ENCODE measurements at regions not wholly inside any gene's neighbourhood (a gene's known extent, or its start where the extent isn't known, plus 50 kb on each side); places are given as distances from the start of the nearest gene placed in this dataset.
"Not testable (repeated sequence)": the region's sequence is repeated elsewhere in the genome, so short reads cannot be mapped to it uniquely, and the experiment has no call there.

DNA sequence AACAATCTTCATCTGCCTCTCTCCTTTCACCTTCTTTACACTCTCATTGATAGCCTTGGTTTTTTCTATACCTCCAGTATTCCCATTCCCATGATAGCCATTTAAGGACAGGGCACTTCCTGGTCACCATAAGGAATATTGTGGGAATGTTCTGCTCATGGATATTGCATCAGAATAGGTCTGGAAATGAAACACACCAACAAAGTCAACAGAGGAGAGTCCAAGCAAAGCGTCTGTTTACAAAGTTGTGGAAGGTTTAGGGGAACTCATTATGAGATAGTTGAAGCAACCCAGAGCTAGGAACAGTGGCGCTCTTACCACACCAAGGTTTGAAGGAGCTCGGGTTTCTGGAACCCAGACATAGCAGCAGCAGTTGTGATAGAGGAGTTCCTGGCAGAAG, 150.3 kb upstream of the TNP1 start:
- no peak for DNase-seq

DNA sequence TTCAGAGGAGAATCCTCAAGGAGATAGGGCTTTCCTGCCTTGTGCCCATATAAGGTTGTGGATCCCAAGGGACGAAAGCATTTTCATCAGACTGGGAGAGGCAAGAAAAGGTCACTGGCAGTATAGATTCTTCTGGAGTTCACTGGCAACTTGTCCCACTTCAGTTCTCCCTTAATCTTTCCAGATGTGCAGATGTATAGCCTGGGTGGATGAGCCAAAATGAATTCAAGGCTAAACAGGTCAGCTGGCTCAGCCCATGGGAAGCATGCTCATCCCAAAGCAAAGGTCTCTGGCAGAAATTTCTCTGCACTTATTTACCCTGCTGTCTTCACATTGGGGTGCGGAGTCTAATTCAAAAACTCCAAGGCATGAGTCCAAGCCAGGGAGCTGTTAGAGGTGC, 148.9 kb upstream of the TNP1 start:
- DNase-seq = no peak

DNA sequence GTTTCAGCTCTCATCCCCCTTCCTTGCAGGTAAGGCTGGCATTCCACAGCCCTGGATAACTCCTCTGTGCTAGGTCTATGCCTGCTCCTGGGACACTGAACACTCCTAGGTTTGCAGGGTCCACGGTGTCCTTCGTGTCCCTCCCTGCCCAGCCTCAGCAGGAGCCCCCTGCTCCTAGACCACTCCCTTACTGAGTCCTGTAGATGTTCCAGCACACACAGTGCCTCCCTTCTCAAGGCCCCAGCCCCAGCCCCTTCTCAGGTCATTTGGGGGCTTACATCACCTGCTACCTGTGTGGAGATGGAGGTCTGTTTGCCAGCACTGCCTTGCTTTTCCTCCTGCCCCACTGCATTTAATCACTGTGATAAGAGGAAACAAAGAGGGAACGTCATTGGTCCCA, 146.4 kb upstream of the TNP1 start:
- no peak for DNase-seq

DNA sequence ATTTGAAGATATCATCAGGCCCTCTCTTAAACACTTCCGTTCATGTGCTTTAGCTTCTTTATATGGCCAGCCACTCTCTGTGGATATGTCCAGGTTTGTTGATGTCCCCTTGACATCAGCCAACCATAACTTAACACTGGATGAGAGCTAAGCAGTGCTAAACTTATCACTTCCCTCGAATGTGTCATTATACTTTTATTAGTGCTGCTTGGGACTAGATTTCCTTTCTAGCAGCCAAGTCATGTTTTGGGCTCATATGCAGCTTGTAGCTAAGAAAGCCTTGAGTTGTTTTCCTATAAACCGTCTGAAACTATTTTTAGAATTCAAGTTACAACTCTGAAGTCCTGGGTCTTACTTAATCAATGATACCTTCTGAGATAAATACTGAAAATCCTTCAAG, 144.8 kb upstream of the TNP1 start:
- DNase-seq = no peak

DNA sequence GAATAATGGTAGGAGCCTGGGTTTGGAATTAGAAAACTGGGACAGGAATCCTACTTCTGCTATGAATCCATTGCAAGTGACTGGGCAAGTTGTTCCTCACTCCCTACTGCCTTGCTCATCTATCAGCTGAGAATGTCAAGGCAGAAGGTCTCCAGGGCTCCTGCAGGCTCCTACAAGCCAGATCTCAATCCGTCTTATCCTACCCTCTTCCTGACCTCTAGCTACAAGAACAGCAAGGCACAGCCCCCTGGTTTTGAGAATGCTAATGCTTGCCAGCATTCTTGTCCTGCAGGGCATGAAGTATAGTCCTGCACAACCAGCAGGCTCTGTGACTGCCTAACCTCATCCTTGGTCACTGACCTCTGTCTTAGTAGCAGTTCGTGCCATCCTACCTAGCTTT, 141.9 kb upstream of the TNP1 start:
- DNase-seq = no peak

DNA sequence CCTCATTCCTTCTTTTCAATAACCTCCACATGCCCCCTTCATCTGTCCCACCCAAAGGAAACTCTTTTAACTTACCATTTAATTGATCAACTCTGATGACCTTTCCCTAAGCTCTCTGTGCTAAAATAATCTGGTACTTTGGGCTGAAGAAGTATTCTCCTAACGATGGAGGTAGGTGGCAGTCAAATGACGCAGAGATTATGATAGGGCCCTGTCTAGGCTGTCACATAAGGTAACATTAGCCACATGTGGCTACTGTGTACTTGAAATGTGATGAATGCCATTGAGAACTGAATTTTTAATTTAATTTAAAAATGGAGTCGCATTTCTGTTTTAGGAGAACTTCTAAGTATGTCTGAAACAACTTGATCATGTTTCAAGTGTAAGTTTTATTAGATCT, 140.5 kb upstream of the TNP1 start:
- no peak for DNase-seq

DNA sequence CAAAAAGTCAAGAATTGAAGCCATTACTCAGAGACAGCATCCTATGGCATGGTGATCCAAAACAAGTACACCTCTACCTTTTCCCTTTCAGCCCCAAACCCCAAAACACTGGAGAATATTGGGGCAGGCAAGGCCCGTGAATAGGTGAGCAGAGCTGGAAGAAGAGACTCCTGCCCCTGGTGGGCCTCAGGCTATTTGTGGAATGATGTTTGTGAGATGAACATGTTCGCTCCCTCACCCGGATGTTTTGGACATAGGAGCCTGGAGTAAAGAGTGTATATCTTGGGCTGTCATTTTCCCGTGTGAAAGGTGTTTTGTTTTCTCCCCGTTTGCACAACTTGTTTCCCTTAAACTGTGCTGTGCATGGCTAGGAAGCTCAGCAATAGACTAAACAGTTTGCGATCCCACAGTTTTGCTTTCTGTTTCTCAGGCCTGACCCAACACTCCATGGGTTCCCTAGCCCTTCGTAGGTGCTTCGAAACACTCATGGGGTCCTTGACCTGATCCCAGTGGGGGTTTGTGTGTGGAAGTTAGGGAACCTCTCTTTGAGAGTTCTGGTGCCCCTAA, 136.5 kb upstream of the TNP1 start:
- DNase-seq = no peak

DNA sequence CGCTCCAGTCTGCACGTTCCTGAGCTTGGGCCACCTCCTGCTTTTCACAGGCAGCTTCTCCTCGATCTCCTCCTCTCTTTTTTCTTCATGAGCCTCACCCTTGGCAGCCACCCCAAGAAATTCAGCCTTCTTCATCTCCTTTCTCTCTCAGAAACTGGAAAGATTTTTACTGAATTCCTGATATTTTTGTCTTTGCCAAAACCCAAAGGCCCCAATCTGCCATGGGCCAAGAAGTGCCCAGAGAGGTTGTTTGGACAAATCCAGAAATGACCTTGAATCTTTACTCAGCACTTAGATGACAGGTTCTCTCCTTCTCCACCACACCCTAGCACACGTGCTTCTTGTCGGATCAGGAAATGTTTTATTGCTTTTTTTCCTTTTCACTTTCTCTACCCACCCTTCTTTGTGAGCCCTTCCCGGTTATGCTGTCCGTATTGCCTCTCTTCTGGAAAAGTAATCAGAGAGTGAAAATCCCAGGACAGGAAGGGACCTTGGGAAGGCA, 134.5 kb upstream of the TNP1 start:
- DNase-seq = no peak

DNA sequence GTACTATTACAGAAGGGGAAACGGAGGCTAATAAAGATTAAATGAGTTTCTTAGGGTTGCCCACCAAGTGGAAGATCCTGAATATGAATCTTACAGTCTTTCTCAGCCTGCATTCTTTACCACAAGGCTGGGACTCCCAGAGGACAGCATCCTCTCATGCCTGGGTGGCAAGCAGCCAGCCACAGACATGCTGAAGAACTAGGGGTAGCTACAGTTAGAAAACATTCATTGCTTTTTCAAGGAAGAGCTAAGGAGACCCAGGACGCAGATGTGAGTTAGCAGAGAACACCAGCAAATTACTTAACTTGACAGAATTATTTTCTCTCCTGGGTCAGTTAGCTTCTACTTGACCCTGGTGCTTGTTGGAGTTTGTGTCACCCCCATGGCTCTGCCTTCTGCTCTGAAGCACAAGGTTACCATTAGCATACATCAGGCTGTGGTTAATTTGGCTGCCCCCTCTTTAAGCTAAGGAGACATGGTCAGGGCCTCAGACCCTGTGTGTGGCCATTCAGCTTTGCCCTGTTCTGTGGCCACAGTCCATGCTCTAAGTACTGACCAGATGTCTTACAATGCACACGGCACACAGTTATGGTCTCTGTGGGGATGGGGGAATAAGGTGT, 132.3 kb upstream of the TNP1 start:
- DNase-seq = no peak

DNA sequence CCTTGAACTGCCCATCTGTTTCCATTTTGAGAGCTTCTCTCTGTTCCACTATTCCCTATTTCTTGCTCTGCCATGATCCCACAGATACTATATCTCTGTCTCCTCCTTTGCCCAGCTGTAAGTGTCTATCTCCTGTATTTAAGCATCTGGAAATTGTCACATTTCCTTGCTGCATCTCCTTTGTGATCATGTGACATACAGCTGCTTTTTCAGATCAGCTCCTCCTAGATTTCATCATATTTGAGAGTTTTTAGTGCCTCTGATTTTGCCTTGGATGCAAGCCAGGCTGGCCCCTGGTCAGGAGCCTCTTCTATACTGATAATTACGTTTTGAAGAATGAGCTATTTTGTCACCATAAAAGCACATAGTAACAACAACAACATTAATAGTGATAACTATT, 131.7 kb upstream of the TNP1 start:
- DNase-seq = no peak

DNA sequence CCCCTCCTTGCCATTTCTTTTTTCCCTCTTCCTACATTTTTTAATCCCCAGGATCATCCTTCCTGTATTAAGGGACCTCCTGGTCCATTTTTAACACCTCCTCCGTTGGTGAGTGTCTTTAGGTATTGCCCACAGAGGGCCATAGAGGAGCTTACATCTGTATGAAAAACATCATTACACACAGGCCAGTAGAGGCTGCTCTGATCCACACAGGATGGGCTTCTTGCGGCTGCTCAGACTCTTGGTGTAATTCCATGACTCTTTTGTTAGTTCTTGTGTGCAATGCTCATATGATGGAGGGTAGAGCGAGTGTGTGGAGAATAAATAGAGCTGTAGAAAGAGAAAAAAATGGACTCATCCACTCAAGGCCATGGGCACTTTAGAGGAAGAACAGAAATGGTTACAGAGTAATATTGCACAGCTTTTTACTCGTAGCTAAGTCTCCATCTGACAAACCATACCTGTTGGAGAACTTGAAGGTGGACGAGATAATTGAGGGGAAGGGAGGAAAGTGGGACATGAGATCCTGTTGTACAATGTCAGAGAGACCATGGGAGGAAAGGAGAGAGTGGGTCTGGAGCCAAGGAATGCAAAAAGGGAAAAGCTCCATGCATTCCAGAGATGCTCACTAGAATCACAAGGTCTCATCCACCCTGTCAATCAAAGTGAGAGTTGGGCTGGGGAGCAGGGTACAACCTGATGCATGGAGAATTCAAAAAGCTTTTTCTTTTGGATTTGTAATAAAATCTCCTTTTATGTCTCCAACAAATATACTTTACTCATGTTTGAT, 129.7 kb upstream of the TNP1 start:
- DNase-seq = no peak

DNA sequence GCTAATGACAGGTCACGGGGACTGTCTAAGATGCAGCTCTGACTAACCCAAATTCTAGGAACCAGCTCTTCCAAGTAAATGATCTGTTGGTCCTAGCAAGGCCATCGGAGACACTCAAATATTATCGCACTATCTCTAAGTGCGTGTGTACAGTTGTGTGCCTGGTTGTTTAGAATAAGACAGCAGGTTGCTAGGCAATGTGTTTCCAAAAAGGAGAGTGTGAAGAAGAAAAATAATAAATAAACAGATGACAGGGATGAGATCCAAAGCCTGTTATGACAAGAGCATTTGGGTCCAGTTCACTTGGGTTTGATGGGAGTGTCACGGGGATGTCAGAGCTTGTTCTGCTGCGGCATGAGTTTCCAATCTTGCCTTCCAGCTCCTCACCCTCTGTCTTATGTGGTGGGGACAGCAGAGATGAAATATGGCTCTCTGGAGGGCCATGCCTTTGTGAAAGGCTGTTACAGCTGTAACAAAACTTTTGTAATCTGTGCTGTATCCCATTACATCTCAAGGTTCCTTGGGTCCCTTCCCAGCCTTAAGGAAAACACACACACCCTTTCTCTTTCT, 127.5 kb upstream of the TNP1 start:
- DNase-seq = no peak

DNA sequence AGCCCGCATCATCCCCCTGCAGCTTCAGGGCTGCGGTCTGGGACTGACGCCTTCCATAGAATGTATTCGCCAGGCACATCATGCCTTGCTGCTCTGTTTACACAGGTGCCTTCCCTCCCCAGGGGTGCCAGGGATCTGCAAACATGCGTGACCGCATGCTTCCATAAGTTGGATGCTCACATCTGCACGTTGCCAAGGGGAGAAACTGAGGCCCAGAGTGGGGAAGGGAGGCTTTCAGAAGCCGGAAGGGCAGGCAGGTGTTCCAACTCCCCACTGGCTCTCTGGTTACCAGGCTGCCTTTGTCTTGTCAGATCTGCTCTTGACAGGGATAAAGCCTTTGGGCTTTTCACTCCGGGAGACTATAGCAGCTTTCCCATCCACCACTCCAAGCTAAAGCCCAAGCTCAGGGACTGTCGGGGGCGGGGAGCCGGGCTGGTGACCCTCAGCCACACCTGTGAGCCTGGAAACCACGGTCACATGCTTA, 125.8 kb upstream of the TNP1 start:
- no peak for DNase-seq

DNA sequence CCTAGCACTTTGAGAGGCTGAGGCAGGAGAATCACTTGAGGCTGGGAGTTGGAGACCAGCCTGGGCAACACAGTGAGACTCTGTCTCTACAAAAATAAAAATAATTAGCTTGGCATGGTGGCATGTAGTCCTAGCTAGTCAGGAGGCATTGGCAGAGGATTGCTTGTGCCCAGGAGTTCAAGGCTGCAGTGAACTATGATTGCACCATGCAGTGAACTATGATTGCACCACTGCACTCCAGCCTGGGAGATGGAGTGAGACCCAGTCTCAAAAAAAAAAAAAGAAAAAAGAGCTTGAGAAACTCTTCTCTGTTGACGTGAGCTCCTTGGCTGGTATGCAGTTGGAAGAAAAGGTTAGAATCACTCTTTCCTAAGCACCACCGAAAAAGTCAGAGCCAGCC, 125.1 kb upstream of the TNP1 start:
- DNase-seq = no peak

DNA sequence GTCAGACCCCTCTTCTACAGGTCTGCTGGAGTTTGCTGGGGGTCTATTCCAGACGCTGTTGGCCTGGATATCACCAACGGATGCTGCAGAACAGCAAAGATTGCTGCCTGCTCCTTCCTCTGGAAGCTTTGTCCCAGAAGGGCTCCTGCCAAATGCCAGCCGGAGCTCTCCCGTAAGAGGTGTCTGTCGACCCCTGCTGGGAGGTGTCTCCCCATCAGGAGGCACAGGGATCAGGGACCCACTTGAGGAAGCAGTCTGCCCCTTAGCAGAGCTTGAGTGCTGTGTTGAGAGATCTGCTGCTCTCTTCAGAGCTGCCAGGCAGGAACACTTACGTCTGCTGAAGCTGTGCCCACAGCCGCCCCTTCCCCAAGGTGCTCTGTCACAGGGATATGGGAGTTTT, 122.1 kb upstream of the TNP1 start:
- not testable (repeated sequence) for DNase-seq

DNA sequence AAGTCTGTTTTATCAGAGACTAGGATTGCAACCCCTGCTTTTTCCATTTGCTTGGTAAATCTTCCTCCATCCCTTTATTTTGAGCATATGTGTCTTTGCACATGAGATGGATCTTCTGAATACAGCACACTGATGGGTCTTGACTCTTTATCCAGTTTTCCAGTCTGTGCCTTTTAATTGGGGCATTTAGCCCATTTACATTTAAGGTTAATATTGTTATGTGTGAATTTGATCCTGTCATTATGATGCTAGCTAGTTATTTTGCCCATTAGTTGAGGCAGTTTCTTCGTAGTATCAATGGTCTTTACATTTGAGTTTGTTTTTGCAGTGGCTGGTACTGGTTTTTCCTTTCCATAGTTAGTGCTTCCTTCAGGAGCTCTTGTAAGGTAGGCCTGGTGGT, 120.6 kb upstream of the TNP1 start:
- not testable (repeated sequence) for DNase-seq

DNA sequence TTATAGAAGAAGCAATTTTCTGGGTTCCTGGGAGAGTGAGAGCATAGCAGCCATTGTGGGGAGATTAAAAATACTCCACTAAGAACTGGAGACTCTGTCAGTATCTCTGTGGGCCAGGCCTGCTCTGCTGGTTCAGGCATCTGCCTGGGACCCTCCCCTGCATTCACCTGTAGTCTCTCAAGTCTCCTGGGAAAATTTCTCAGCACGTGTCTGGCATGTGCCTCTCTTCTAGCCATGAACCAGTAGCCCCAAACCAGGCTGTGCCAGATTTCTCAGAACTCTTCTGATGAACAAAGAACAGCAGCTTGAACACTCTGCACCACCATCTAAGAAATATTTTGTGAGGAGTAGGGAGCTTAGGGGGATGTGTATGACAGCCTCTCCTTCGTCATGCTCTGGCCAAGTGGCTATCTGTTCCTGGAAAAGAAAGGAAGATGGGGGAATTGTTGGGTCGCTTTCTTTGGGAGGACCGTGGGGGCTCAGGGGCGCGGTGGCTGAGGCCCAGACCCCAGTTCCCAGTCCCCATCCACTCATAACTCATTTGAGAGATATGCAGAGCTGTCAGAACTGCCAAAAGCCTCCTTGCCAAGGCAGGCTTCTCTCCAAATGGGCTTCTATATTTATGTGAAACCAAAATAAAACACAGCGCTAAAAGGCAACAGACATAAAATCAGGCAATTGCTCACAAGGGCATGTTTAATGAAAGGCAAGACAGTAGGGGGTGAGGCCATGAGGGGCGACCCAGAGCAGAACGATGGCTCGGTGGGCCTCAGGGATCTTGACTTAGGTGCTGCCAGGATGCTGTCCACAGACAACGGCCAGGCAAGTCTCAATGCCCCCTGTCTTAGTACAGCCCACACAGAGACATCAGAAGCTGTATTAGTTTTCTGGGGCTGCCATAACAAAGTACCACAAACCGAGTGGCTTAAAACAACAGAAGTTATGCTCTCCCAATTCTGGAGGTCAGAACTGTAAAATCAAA, 114.7 kb upstream of the TNP1 start:
- DNase-seq = no peak

DNA sequence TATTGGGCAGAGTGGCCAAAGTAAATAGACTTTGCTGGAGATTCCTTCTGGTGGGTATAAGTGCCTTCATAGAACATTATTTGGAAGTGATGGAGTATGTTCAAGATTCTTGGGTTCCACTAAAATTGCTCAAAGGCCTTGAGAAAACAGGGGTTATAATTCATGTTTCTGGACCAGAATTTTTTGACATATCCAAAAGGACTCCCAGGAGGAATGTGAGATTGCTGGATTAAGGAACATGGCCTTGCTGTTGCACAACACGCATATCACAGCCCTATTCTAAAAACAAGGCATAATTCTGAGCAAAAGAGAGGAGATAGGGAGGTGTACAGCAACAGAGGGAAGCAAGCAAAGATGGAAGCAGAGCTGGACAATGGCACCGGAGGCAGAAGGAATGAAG, 111.7 kb upstream of the TNP1 start:
- no peak for DNase-seq

DNA sequence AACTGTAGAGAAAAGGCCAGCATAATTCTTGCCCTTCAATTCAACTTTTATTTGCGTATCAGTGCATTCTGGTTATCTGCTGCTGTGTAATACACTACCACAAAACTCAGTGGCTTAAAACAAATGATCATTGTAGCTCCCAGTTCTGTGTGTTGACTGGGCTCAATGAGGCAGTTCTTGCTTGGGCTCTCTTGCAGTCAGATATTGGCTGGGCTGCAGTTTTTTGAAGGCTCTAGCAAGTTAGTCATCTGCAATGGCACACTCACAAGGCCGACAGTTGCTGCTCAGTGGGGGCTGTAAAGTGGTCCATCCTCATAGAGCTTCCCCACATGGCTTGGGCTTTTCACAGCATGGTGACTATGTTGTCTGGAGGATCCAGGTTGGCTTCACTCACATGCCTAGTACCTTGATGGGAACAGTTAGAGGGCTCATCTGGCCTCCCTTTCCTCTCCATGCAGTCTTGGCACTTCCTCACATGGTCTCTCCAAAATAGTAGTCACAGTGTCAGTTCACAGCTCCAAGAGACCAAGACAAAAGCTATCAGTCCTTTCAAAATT, 110.6 kb upstream of the TNP1 start:
- no peak for DNase-seq

DNA sequence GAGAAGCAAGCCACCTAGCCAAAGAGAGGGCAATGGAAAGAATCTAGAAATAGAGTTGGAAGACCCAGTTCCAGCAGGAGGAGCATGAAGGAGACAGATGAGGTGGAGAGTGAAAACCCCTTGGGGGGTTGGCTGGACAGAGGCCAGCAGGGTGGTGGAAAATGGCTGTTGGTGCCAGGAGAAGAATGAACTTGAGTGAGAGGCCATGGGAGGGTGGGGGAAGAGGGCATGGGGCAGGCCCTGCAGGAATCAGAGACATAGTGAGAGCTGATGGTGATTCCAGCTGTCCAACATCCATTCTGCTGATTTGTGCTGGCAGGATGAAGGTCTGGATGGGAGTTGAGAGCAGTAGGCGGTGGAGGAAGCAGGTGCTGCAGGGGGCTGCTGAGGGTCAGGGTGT, 108.0 kb upstream of the TNP1 start:
- DNase-seq = no peak

DNA sequence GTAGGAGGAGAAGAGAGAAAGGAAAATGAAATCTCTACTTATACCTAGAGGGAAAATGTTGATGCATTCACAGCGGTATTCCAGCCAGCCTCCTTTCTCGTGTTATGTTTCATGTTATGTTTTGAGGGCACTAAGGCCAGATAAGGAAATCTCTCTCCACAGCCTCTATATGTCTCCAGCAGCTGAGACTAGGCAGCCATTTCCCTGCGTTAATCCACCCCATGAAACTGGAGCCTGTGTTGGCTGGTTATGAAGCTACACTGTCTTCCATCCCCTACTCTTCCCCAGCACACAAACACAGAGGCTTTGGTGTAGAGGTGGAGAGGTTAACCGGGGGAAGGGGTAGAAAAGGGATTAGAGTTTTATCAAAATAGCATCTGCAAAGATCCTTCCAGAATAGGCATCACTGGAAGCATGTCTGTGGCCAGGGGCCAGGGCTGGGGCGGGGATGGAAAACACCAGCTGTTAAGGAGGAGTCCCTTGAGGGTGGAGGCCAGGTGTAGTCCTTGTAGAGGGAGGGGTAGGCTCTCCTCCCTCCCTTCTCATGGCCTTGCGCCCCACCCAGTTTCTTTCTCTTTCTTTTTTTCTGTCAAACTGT, 100.9 kb upstream of the TNP1 start:
- DNase-seq = no peak

DNA sequence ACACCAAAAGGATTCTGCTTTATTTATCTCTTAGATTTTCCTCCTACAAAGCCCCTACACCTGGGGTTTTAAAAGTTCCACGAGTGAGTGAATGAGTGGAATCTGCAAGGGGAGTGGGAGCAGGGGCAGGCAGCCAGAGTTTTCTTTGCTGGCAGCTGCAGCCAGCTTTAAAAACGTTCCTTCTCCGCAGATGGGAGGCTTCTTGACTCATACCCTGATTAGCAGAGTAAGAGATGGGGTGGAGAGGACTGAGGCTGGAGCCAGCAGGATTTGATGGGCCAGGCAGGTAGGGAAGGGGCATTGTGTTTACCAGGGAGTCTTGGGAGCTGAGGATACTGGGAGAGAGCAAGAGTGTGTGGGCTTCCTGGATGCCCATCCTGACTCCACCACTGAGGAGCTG, 99.6 kb upstream of the TNP1 start:
- DNase-seq = no peak
